UCSD-AML1 (cell line): ENCODE measurements at regions not wholly inside any gene's neighbourhood (a gene's known extent, or its start where the extent isn't known, plus 50 kb on each side); places are given as distances from the start of the nearest gene placed in this dataset.

ENCODE experiments used
- DNase-seq: peaks from one replicate; lab custom pipeline; 2025; ENCODE audit not compliant: unreplicated experiment; lab: John Stamatoyannopoulos, UW

- DNase-seq, result no peak
These were observed 76.4 kb upstream of the ITGA6 start for GRCh38 chr2:172350839-172351479.

GRCh38 chr2:172351586-172351985, 75.8 kb upstream of the ITGA6 start:
- DNase-seq, result no peak

- no peak for DNase-seq
These were observed 73.0 kb upstream of the ITGA6 start for GRCh38 chr2:172354347-172354746.

GRCh38 chr2:172357442-172357841, 69.9 kb upstream of the ITGA6 start:
- DNase-seq, result peak; percentile 50

- no peak for DNase-seq
These were observed 68.5 kb upstream of the ITGA6 start for GRCh38 chr2:172358691-172359556.

- no peak for DNase-seq
These were observed 66.0 kb upstream of the ITGA6 start for GRCh38 chr2:172361360-172361759.

- no peak for DNase-seq
These were observed 65.5 kb upstream of the ITGA6 start for GRCh38 chr2:172361840-172362239.

- no peak for DNase-seq
These were observed 63.1 kb upstream of the ITGA6 start for GRCh38 chr2:172364261-172364660.

GRCh38 chr2:172366596-172367150, 60.7 kb upstream of the ITGA6 start:
- DNase-seq, result no peak

GRCh38 chr2:172370821-172371455, 56.4 kb upstream of the ITGA6 start:
- DNase-seq, result no peak

- no peak for DNase-seq
These were observed 55.0 kb upstream of the ITGA6 start for GRCh38 chr2:172372436-172372835.

- DNase-seq, result no peak
These were observed 54.3 kb upstream of the ITGA6 start for GRCh38 chr2:172373076-172373475.

GRCh38 chr2:172373766-172374165, 53.6 kb upstream of the ITGA6 start:
- no peak for DNase-seq

GRCh38 chr2:172374318-172375240, 52.8 kb upstream of the ITGA6 start:
- DNase-seq, result no peak

- no peak for DNase-seq
These were observed 52.1 kb upstream of the ITGA6 start for GRCh38 chr2:172375251-172375650.

GRCh38 chr2:172376016-172376415, 51.4 kb upstream of the ITGA6 start:
- DNase-seq, result no peak

GRCh38 chr2:172376505-172377125, 50.8 kb upstream of the ITGA6 start:
- no peak for DNase-seq

GRCh38 chr2:172377408-172377807, 50.0 kb upstream of the ITGA6 start:
- no peak for DNase-seq
